ENCODE measurements at regions not wholly inside any gene's neighbourhood (a gene's known extent, or its start where the extent isn't known, plus 50 kb on each side); places are given as distances from the start of the nearest gene placed in this dataset.

- Histone ChIP-seq H3K27me3 (ENCODE audit: control insufficient read depth, insufficient read depth, low read length) (peaks cover 18% of the 10 kb centered on the region), H3K36me3 (ENCODE audit: control insufficient read depth, insufficient read depth, low read length) (no peaks in the 10 kb centered on the region), H3K9ac (ENCODE audit: low read depth, low read length) (no peak overlapping the region), H3K4me1 (ENCODE audit: control insufficient read depth, insufficient read depth, low read length) (no peaks in the 10 kb centered on the region), H3K9me3 (ENCODE audit: control insufficient read depth, insufficient read depth, low read length) (no peaks in the 10 kb centered on the region), H3K4me3 (ENCODE audit: low read depth, low read length) (no peak overlapping the region)
Observed at GRCh38 chr20:22339091-22339881, 245.1 kb downstream of the FOXA2 start.

- Histone ChIP-seq H3K27me3 (ENCODE audit: control insufficient read depth, insufficient read depth, low read length) (peaks cover 25% of the 10 kb centered on the region), H3K4me3 (ENCODE audit: low read depth, low read length) (no peak overlapping the region), H3K9me3 (ENCODE audit: control insufficient read depth, insufficient read depth, low read length) (no peaks in the 10 kb centered on the region), H3K4me1 (ENCODE audit: control insufficient read depth, insufficient read depth, low read length) (no peaks in the 10 kb centered on the region), H3K36me3 (ENCODE audit: control insufficient read depth, insufficient read depth, low read length) (no peaks in the 10 kb centered on the region), H3K9ac (ENCODE audit: low read depth, low read length) (no peak overlapping the region)
Observed at GRCh38 chr20:22338140-22338708, 246.1 kb downstream of the FOXA2 start.

- Histone ChIP-seq H3K4me3 (ENCODE audit: low read depth, low read length) (no peak overlapping the region), H3K36me3 (ENCODE audit: control insufficient read depth, insufficient read depth, low read length) (no peaks in the 10 kb centered on the region), H3K9ac (ENCODE audit: low read depth, low read length) (no peak overlapping the region), H3K9me3 (ENCODE audit: control insufficient read depth, insufficient read depth, low read length) (no peaks in the 10 kb centered on the region), H3K27me3 (ENCODE audit: control insufficient read depth, insufficient read depth, low read length) (peaks cover 25% of the 10 kb centered on the region), H3K4me1 (ENCODE audit: control insufficient read depth, insufficient read depth, low read length) (no peaks in the 10 kb centered on the region)
Observed at GRCh38 chr20:22335210-22335609, 249.2 kb downstream of the FOXA2 start.

- Histone ChIP-seq H3K4me3 (ENCODE audit: low read depth, low read length) (no peak overlapping the region), H3K9ac (ENCODE audit: low read depth, low read length) (no peak overlapping the region), H3K4me1 (ENCODE audit: control insufficient read depth, insufficient read depth, low read length) (no peaks in the 10 kb centered on the region), H3K9me3 (ENCODE audit: control insufficient read depth, insufficient read depth, low read length) (no peaks in the 10 kb centered on the region), H3K36me3 (ENCODE audit: control insufficient read depth, insufficient read depth, low read length) (no peaks in the 10 kb centered on the region), H3K27me3 (ENCODE audit: control insufficient read depth, insufficient read depth, low read length) (peaks cover 16% of the 10 kb centered on the region)
Observed at GRCh38 chr20:22333885-22334545, 250.4 kb downstream of the FOXA2 start.

- Histone ChIP-seq H3K9me3 (ENCODE audit: control insufficient read depth, insufficient read depth, low read length) (no peaks in the 10 kb centered on the region), H3K36me3 (ENCODE audit: control insufficient read depth, insufficient read depth, low read length) (no peaks in the 10 kb centered on the region), H3K27me3 (ENCODE audit: control insufficient read depth, insufficient read depth, low read length) (no peaks in the 10 kb centered on the region), H3K4me3 (ENCODE audit: low read depth, low read length) (no peak overlapping the region), H3K9ac (ENCODE audit: low read depth, low read length) (no peak overlapping the region), H3K4me1 (ENCODE audit: control insufficient read depth, insufficient read depth, low read length) (no peaks in the 10 kb centered on the region)
Observed at GRCh38 chr20:22324505-22324904, 259.9 kb downstream of the FOXA2 start.

GRCh38 chr20:22322513-22322912 lies 261.9 kb downstream of the FOXA2 start:
- Histone ChIP-seq H3K27me3 (ENCODE audit: control insufficient read depth, insufficient read depth, low read length) (no peaks in the 10 kb centered on the region), H3K4me3 (ENCODE audit: low read depth, low read length) (no peak overlapping the region), H3K9me3 (ENCODE audit: control insufficient read depth, insufficient read depth, low read length) (no peaks in the 10 kb centered on the region), H3K9ac (ENCODE audit: low read depth, low read length) (no peak overlapping the region), H3K4me1 (ENCODE audit: control insufficient read depth, insufficient read depth, low read length) (no peaks in the 10 kb centered on the region), H3K36me3 (ENCODE audit: control insufficient read depth, insufficient read depth, low read length) (no peaks in the 10 kb centered on the region)

- Histone ChIP-seq H3K27me3 (ENCODE audit: control insufficient read depth, insufficient read depth, low read length) (no peaks in the 10 kb centered on the region), H3K4me3 (ENCODE audit: low read depth, low read length) (no peak overlapping the region)
Observed at GRCh38 chr20:22321191-22321590, 263.2 kb downstream of the FOXA2 start.

GRCh38 chr20:22320245-22320915 lies 264.0 kb downstream of the FOXA2 start:
- no peak overlapping the region for H3K4me3 ChIP-seq (ENCODE audit: low read depth, low read length)
- no peaks in the 10 kb centered on the region for H3K4me1 ChIP-seq (ENCODE audit: control insufficient read depth, insufficient read depth, low read length)
- H3K9ac ChIP-seq (ENCODE audit: low read depth, low read length): no peak overlapping the region
- no peaks in the 10 kb centered on the region for H3K9me3 ChIP-seq (ENCODE audit: control insufficient read depth, insufficient read depth, low read length)
- H3K36me3 ChIP-seq (ENCODE audit: control insufficient read depth, insufficient read depth, low read length): no peaks in the 10 kb centered on the region
- H3K27me3 ChIP-seq (ENCODE audit: control insufficient read depth, insufficient read depth, low read length): no peaks in the 10 kb centered on the region

More at GRCh38 chr20:22321191-22321590, 263.2 kb downstream of the FOXA2 start:
- no peak overlapping the region for H3K9ac ChIP-seq (ENCODE audit: low read depth, low read length)
- no peaks in the 10 kb centered on the region for H3K9me3 ChIP-seq (ENCODE audit: control insufficient read depth, insufficient read depth, low read length)
- no peaks in the 10 kb centered on the region for H3K36me3 ChIP-seq (ENCODE audit: control insufficient read depth, insufficient read depth, low read length)
- H3K4me1 ChIP-seq (ENCODE audit: control insufficient read depth, insufficient read depth, low read length): no peaks in the 10 kb centered on the region

- H3K4me1 ChIP-seq (ENCODE audit: control insufficient read depth, insufficient read depth, low read length): peaks cover 4% of the 10 kb centered on the region
- H3K36me3 ChIP-seq (ENCODE audit: control insufficient read depth, insufficient read depth, low read length): no peaks in the 10 kb centered on the region
- no peaks in the 10 kb centered on the region for H3K9me3 ChIP-seq (ENCODE audit: control insufficient read depth, insufficient read depth, low read length)
- no peak overlapping the region for H3K9ac ChIP-seq (ENCODE audit: low read depth, low read length)
- no peak overlapping the region for H3K4me3 ChIP-seq (ENCODE audit: low read depth, low read length)
- no peaks in the 10 kb centered on the region for H3K27me3 ChIP-seq (ENCODE audit: control insufficient read depth, insufficient read depth, low read length)
Observed at GRCh38 chr20:22315771-22316170, 268.6 kb downstream of the FOXA2 start.

GRCh38 chr20:22315073-22315472 lies 269.3 kb downstream of the FOXA2 start:
- no peaks in the 10 kb centered on the region for H3K27me3 ChIP-seq (ENCODE audit: control insufficient read depth, insufficient read depth, low read length)
- no peak overlapping the region for H3K9ac ChIP-seq (ENCODE audit: low read depth, low read length)

GRCh38 chr20:22312744-22313346 lies 271.5 kb downstream of the FOXA2 start:
- Histone ChIP-seq H3K9me3 (ENCODE audit: control insufficient read depth, insufficient read depth, low read length) (no peaks in the 10 kb centered on the region), H3K4me3 (ENCODE audit: low read depth, low read length) (no peak overlapping the region), H3K9ac (ENCODE audit: low read depth, low read length) (no peak overlapping the region), H3K4me1 (ENCODE audit: control insufficient read depth, insufficient read depth, low read length) (peaks cover 4% of the 10 kb centered on the region), H3K36me3 (ENCODE audit: control insufficient read depth, insufficient read depth, low read length) (no peaks in the 10 kb centered on the region), H3K27me3 (ENCODE audit: control insufficient read depth, insufficient read depth, low read length) (no peaks in the 10 kb centered on the region)

More at GRCh38 chr20:22315073-22315472, 269.3 kb downstream of the FOXA2 start:
- no peak overlapping the region for H3K4me3 ChIP-seq (ENCODE audit: low read depth, low read length)
- no peaks in the 10 kb centered on the region for H3K9me3 ChIP-seq (ENCODE audit: control insufficient read depth, insufficient read depth, low read length)
- H3K4me1 ChIP-seq (ENCODE audit: control insufficient read depth, insufficient read depth, low read length): peaks cover 4% of the 10 kb centered on the region
- H3K36me3 ChIP-seq (ENCODE audit: control insufficient read depth, insufficient read depth, low read length): no peaks in the 10 kb centered on the region

Data from iPS-15b (cell line).